IMR-90 (cell line): ENCODE measurements at regions not wholly inside any gene's neighbourhood (a gene's known extent, or its start where the extent isn't known, plus 50 kb on each side); places are given as distances from the start of the nearest gene placed in this dataset.

Experiments used
- ATAC-seq: fragments of 200-7000 bp; cut with Tn5 transposase; 2 replicates; pipeline ENCODE4 v1.9.1; 2020; ENCODE audit warnings: low read depth, mild to moderate bottlenecking, moderate library complexity
- BruUV-seq: library from RNA; stranded (reverse); fragments of 400-500 nt; replicated peaks from 2 replicates; lab custom pipeline; 2021; lab: Mats Ljungman, UMichigan
- CTCF ChIA-PET: fragments of 300-600 bp; formaldehyde crosslinking; extraction: SDS; loops from one replicate; lab custom pipeline; 2021; ENCODE audit warnings: antibody characterized with exemption; lab: Yijun Ruan, JAX
- POLR2A ChIA-PET: fragments of 300-600 bp; sonication (Branson Sonifier 250); formaldehyde crosslinking; loops from one replicate; lab custom pipeline; 2022; ENCODE audit warnings: antibody characterized with exemption; ENCODE audit not compliant: unreplicated experiment; lab: Charles Lee
- DNase-seq: peaks from one replicate; pipeline ENCODE4 v3.0.0; 2013
- H2AFZ ChIP-seq: replicated peaks from 2 replicates; pipeline ENCODE3; 2013; ENCODE audit warnings: low read length, mild to moderate bottlenecking; ENCODE audit not compliant: poor library complexity
- H2AK5ac ChIP-seq: 2 replicates; pipeline ENCODE4 v1.6.1; 2013; ENCODE audit warnings: low read depth, low read length, inconsistent platforms
- H2AK9ac ChIP-seq: replicated peaks from 2 replicates; pipeline ENCODE3; 2013; ENCODE audit warnings: mild to moderate bottlenecking, low read depth, low read length, moderate library complexity; ENCODE audit not compliant: poor library complexity
- H2BK120ac ChIP-seq: 2 replicates; pipeline ENCODE4 v1.6.1; 2013; ENCODE audit warnings: low read depth, low read length, inconsistent platforms
- H2BK15ac ChIP-seq: 3 replicates; pipeline ENCODE4 v1.6.1; 2013; ENCODE audit warnings: low read depth, low read length, inconsistent platforms
- H2BK20ac ChIP-seq: 2 replicates; pipeline ENCODE4 v1.6.1; 2013; ENCODE audit warnings: low read depth, mild to moderate bottlenecking, inconsistent platforms, low read length, moderate library complexity
- H2BK5ac ChIP-seq: 2 replicates; pipeline ENCODE4 v1.6.1; 2013; ENCODE audit warnings: mild to moderate bottlenecking, low read depth, low read length, inconsistent platforms; ENCODE audit not compliant: poor library complexity, severe bottlenecking
- H3K14ac ChIP-seq: replicated peaks from 2 replicates; pipeline ENCODE4 v1.6.1; 2013; ENCODE audit warnings: low read depth, low read length, inconsistent platforms
- H3K18ac ChIP-seq: 2 replicates; pipeline ENCODE4 v1.6.1; 2013; ENCODE audit warnings: low read depth, low read length, control low read depth
- H3K23ac ChIP-seq: 2 replicates; pipeline ENCODE4 v1.6.1; 2013; ENCODE audit warnings: low read depth, low read length, inconsistent platforms
- H3K27ac ChIP-seq: 2 replicates; pipeline ENCODE4 v1.5.1; 2013; ENCODE audit warnings: mild to moderate bottlenecking, control low read depth, low read length; ENCODE audit not compliant: insufficient read depth
- H3K27me3 ChIP-seq: 2 replicates; pipeline ENCODE4 v1.6.1; 2013; ENCODE audit warnings: low read length; ENCODE audit not compliant: control insufficient read depth, insufficient read depth
- H3K36me3 ChIP-seq: 2 replicates; pipeline ENCODE4 v1.6.1; 2013; ENCODE audit warnings: low read length, mixed read lengths; ENCODE audit not compliant: control insufficient read depth, insufficient read depth
- H3K4ac ChIP-seq: 2 replicates; pipeline ENCODE4 v1.6.1; 2013; ENCODE audit warnings: low read depth, low read length, inconsistent platforms
- H3K4me1 ChIP-seq: 2 replicates; pipeline ENCODE4 v1.6.1; 2013; ENCODE audit warnings: low read length, mixed read lengths; ENCODE audit not compliant: control insufficient read depth, insufficient read depth
- H3K4me2 ChIP-seq: 2 replicates; pipeline ENCODE4 v1.6.1; 2013; ENCODE audit warnings: low read depth, mild to moderate bottlenecking, control low read depth, low read length, moderate library complexity
- H3K4me3 ChIP-seq: 2 replicates; pipeline ENCODE4 v1.5.1; 2013; ENCODE audit warnings: low read depth, mild to moderate bottlenecking, control low read depth, low read length, moderate library complexity; ENCODE audit not compliant: insufficient read depth
- H3K56ac ChIP-seq: 2 replicates; pipeline ENCODE4 v1.6.1; 2013; ENCODE audit warnings: low read length, inconsistent platforms; ENCODE audit not compliant: insufficient read depth; ENCODE audit errors: extremely low read depth
- H3K79me1 ChIP-seq, 2 experiments: 2 replicates each; pipeline ENCODE4 v1.6.1; 2013; ENCODE audit warnings: low read length in 2 of 2, inconsistent platforms in 1 of 2, low read depth in 1 of 2
- H3K9ac ChIP-seq: 2 replicates; pipeline ENCODE4 v1.6.1; 2013; ENCODE audit warnings: low read depth, low read length, control low read depth
- H3K9me1 ChIP-seq: 2 replicates; pipeline ENCODE4 v1.6.1; 2013; ENCODE audit warnings: low read length, inconsistent platforms; ENCODE audit not compliant: insufficient read depth
- H3K9me3 ChIP-seq: 2 replicates; pipeline ENCODE4 v1.6.1; 2013; ENCODE audit warnings: low read length; ENCODE audit not compliant: control insufficient read depth, insufficient read depth
- H4K20me1 ChIP-seq: 2 replicates; pipeline ENCODE4 v1.6.1; 2013; ENCODE audit warnings: low read length, inconsistent platforms; ENCODE audit not compliant: insufficient read depth
- H4K5ac ChIP-seq: 2 replicates; pipeline ENCODE4 v1.6.1; 2013; ENCODE audit warnings: mild to moderate bottlenecking, low read depth, low read length, control low read depth
- H4K8ac ChIP-seq, 2 experiments: 2 replicates each; pipeline ENCODE4 v1.6.1; 2013; ENCODE audit warnings: low read depth in 2 of 2, low read length in 2 of 2, control low read depth in 1 of 2, inconsistent platforms in 1 of 2
- H4K91ac ChIP-seq: 2 replicates; pipeline ENCODE4 v1.6.1; 2013; ENCODE audit warnings: low read depth, low read length, inconsistent platforms; ENCODE audit not compliant: insufficient read depth
- BHLHE40 ChIP-seq: fragments of 150-350 bp; IDR thresholded peaks from 2 replicates; pipeline ENCODE4 v1.6.1; 2016; ENCODE audit warnings: mild to moderate bottlenecking, low read depth, low read length
- CEBPB ChIP-seq: IDR thresholded peaks from 2 replicates; pipeline ENCODE4 v1.6.1; 2012; ENCODE audit warnings: low read depth, low read length, improper control_type of control experiment
- CHD1 ChIP-seq: IDR thresholded peaks from 2 replicates; pipeline ENCODE4 v1.6.1; 2012; ENCODE audit warnings: low read depth, low read length, improper control_type of control experiment
- FOS ChIP-seq: fragments of 150-350 bp; IDR thresholded peaks from 2 replicates; pipeline ENCODE4 v1.6.1; 2016; ENCODE audit warnings: low read depth, low read length
- MAFK ChIP-seq: IDR thresholded peaks from 2 replicates; pipeline ENCODE4 v1.6.1; 2012; ENCODE audit warnings: low read depth, low read length, improper control_type of control experiment
- MAZ ChIP-seq: IDR thresholded peaks from 2 replicates; pipeline ENCODE4 v1.6.1; 2012; ENCODE audit warnings: low read depth, mild to moderate bottlenecking, low read length, improper control_type of control experiment, moderate library complexity, borderline replicate concordance
- MXI1 ChIP-seq: IDR thresholded peaks from 2 replicates; pipeline ENCODE4 v1.6.1; 2012; ENCODE audit warnings: low read depth, mild to moderate bottlenecking, low read length, moderate library complexity, borderline replicate concordance
- NFE2L2 ChIP-seq: fragments of 150-350 bp; IDR thresholded peaks from 2 replicates; pipeline ENCODE4 v1.6.1; 2016; ENCODE audit warnings: low read depth, mild to moderate bottlenecking, low read length
- POLR2A ChIP-seq: IDR thresholded peaks from 2 replicates; pipeline ENCODE4 v1.6.1; 2012; ENCODE audit warnings: mild to moderate bottlenecking, low read depth, low read length
- RAD21 ChIP-seq: IDR thresholded peaks from 2 replicates; pipeline ENCODE4 v1.6.1; 2012; ENCODE audit warnings: low read length, improper control_type of control experiment
- RCOR1 ChIP-seq: IDR thresholded peaks from 2 replicates; pipeline ENCODE4 v1.6.1; 2012; ENCODE audit warnings: mild to moderate bottlenecking, low read length, improper control_type of control experiment; ENCODE audit not compliant: insufficient replicate concordance
- RFX5 ChIP-seq: IDR thresholded peaks from 2 replicates; pipeline ENCODE4 v1.8.0; 2012; ENCODE audit warnings: low read depth, mild to moderate bottlenecking, low read length, moderate library complexity
- SMC3 ChIP-seq: fragments of 150-350 bp; IDR thresholded peaks from 2 replicates; pipeline ENCODE4 v1.6.1; 2016; ENCODE audit warnings: low read depth, mild to moderate bottlenecking, antibody characterized with exemption, low read length, moderate library complexity
- WGBS, 2 experiments: methylation state at CpG; one replicate each; pipeline versions ENCODE4 v1.1.5 to v1.1.7; 2013; ENCODE audit warnings: missing lambda C conversion rate in 2 of 2; ENCODE audit not compliant: insufficient read length in 1 of 2; ENCODE audit errors: extremely low coverage in 2 of 2; 5-methylcytosine and 5-hydroxymethylcytosine counted together
- dilution Hi-C: fragments of 300-500 bp; cut with HindIII; formaldehyde crosslinking; loops from one replicate; pipeline ENCODE4 v1.14.3; 2018; ENCODE audit warnings: low sequenced_read_pairs; ENCODE audit not compliant: unreplicated experiment
- in situ Hi-C: fragments of 300-500 bp; cut with MboI; formaldehyde crosslinking; loops from 3 replicates; pipeline ENCODE4 v1.14.3; 2019; ENCODE audit warnings: low sequenced_read_pairs, inconsistent platforms, mixed read lengths
- intact Hi-C: fragments of 100-400 bp; cut with micrococcal nuclease; formaldehyde crosslinking; loops from 2 replicates; pipeline ENCODE4 v1.10.0; 2022
- TF ChIP-seq, protein P1 (sequence below): fragments of 150-350 bp; IDR thresholded peaks from 2 replicates; pipeline ENCODE4 v1.6.1; 2016; ENCODE audit warnings: low read depth, mild to moderate bottlenecking, low read length, moderate library complexity, borderline replicate concordance
- TF ChIP-seq, protein P2 (sequence below): conservative IDR thresholded peaks from 2 replicates; pipeline ENCODE4 v1.5.1; 2012; ENCODE audit warnings: mild to moderate bottlenecking, low read depth, low read length, improper control_type of control experiment
- TF ChIP-seq, protein P3 (sequence below): fragments of 150-350 bp; IDR thresholded peaks from 2 replicates; pipeline ENCODE4 v1.6.1; 2017; ENCODE audit warnings: mild to moderate bottlenecking, antibody characterized with exemption, low read length, low read depth

DNA sequence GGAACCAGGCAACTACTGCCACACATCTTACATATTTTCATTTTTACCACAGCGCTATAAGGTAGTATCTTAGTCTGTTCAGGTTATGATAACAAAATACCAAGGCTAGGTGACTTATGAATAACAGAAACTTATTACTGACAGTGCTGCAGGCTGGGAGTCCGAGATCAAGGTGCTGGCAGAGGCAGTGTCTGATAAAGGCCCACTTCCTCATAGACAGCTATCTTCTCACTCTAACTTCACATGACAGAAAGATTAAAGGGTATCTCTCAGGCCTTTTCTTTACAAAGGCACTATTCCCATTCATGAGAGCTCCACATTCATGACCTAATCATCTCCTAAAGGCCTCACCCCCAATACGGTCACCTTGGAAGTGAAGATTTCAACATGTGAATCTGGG lies 59.8 kb upstream of the MDM1 start:
- no peak overlapping the region for H2BK5ac ChIP-seq
- CTCF ChIA-PET = no interaction called here
- no peak overlapping the region for H3K4me3 ChIP-seq
- H3K36me3 ChIP-seq = no peaks in the 10 kb centered on the region
- dilution Hi-C loops (no loop called here), in situ Hi-C loops (no loop called here), intact Hi-C loops (no loop called here)
- DNase-seq = no peak
- no peak overlapping the region for H3K4me2 ChIP-seq
- TF ChIP-seq CEBPB (no peak), FOS (no peak), BHLHE40 (no peak), NFE2L2 (no peak), RFX5 (no peak), RCOR1 (no peak), MAZ (no peak), SMC3 (no peak), MXI1 (no peak), POLR2A (no peak), MAFK (no peak), CHD1 (no peak), RAD21 (no peak)
- TF ChIP-seq, protein P1, sequence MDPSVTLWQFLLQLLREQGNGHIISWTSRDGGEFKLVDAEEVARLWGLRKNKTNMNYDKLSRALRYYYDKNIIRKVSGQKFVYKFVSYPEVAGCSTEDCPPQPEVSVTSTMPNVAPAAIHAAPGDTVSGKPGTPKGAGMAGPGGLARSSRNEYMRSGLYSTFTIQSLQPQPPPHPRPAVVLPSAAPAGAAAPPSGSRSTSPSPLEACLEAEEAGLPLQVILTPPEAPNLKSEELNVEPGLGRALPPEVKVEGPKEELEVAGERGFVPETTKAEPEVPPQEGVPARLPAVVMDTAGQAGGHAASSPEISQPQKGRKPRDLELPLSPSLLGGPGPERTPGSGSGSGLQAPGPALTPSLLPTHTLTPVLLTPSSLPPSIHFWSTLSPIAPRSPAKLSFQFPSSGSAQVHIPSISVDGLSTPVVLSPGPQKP = no peak
- TF ChIP-seq, protein P2, sequence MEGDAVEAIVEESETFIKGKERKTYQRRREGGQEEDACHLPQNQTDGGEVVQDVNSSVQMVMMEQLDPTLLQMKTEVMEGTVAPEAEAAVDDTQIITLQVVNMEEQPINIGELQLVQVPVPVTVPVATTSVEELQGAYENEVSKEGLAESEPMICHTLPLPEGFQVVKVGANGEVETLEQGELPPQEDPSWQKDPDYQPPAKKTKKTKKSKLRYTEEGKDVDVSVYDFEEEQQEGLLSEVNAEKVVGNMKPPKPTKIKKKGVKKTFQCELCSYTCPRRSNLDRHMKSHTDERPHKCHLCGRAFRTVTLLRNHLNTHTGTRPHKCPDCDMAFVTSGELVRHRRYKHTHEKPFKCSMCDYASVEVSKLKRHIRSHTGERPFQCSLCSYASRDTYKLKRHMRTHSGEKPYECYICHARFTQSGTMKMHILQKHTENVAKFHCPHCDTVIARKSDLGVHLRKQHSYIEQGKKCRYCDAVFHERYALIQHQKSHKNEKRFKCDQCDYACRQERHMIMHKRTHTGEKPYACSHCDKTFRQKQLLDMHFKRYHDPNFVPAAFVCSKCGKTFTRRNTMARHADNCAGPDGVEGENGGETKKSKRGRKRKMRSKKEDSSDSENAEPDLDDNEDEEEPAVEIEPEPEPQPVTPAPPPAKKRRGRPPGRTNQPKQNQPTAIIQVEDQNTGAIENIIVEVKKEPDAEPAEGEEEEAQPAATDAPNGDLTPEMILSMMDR = no peak
- TF ChIP-seq, protein P3, sequence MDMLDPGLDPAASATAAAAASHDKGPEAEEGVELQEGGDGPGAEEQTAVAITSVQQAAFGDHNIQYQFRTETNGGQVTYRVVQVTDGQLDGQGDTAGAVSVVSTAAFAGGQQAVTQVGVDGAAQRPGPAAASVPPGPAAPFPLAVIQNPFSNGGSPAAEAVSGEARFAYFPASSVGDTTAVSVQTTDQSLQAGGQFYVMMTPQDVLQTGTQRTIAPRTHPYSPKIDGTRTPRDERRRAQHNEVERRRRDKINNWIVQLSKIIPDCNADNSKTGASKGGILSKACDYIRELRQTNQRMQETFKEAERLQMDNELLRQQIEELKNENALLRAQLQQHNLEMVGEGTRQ = no peak
- no peak overlapping the region for H3K18ac ChIP-seq
- no peak for ATAC-seq
- no peak overlapping the region for H2BK20ac ChIP-seq
- H3K23ac ChIP-seq = no peak overlapping the region
- H3K56ac ChIP-seq = no peak overlapping the region
- no peak overlapping the region for H4K8ac ChIP-seq
- H4K91ac ChIP-seq = no peak overlapping the region
- no peak overlapping the region for H4K5ac ChIP-seq
- no peak overlapping the region for H3K27ac ChIP-seq
- H3K9ac ChIP-seq = no peak overlapping the region
- no peak overlapping the region for H2AFZ ChIP-seq
- H2BK15ac ChIP-seq = no peak overlapping the region
- no peaks in the 10 kb centered on the region for H3K4me1 ChIP-seq
- H3K4ac ChIP-seq = no peak overlapping the region
- no peak overlapping the region for H2BK120ac ChIP-seq
- H4K20me1 ChIP-seq = no peaks in the 10 kb centered on the region
- H3K9me3 ChIP-seq = peaks cover 7% of the 10 kb centered on the region
- no peaks in the 10 kb centered on the region for H3K79me1 ChIP-seq
- H2AK5ac ChIP-seq = no peak overlapping the region
- no peaks in the 10 kb centered on the region for H3K9me1 ChIP-seq
- no TSS peak for BruUV-seq
- H2AK9ac ChIP-seq = no peak overlapping the region
- peaks cover 5% of the 10 kb centered on the region for H3K27me3 ChIP-seq
- WGBS, 2 experiments = no CpG with 5 or more reads among the region's 3 CpGs
- POLR2A ChIA-PET = no interaction called here
- H3K14ac ChIP-seq = no peak overlapping the region
